T-helper 1 cell treated with Interleukin-12 subunit alpha and Interleukin-12 subunit beta and Interleukin-4 antibody, amounts not matched to agents 30 μg/mL and 1 μg/mL, for 36 hours (primary cell): ENCODE measurements at regions not wholly inside any gene's neighbourhood (a gene's known extent, or its start where the extent isn't known, plus 50 kb on each side); places are given as distances from the start of the nearest gene placed in this dataset.

Source experiments
- H3K27ac Mint-ChIP-seq: one replicate; pipeline ENCODE4 v1.8.0; 2021; ENCODE audit warnings: mild to moderate bottlenecking, mixed read lengths
- H3K27me3 Mint-ChIP-seq: one replicate; pipeline ENCODE4 v1.8.0; 2021; ENCODE audit warnings: low read depth, mixed read lengths
- H3K36me3 Mint-ChIP-seq: one replicate; pipeline ENCODE4 v1.8.0; 2021; ENCODE audit warnings: low read depth, mixed read lengths
- H3K4me1 Mint-ChIP-seq: one replicate; pipeline ENCODE4 v1.8.0; 2021; ENCODE audit warnings: low read depth, mixed read lengths
- H3K4me3 Mint-ChIP-seq: one replicate; pipeline ENCODE4 v1.8.0; 2021; ENCODE audit warnings: mild to moderate bottlenecking, moderate library complexity, mixed read lengths
- H3K9me3 Mint-ChIP-seq: one replicate; pipeline ENCODE4 v1.8.0; 2021; ENCODE audit warnings: mixed read lengths

GRCh38 chr10:10156917-10157600 lies 860.6 kb upstream of the CELF2 start:
- Mint-ChIP-seq H3K4me3 (no peak overlapping the region), H3K36me3 (no peaks in the 10 kb centered on the region), H3K9me3 (no peaks in the 10 kb centered on the region), H3K27ac (no peak overlapping the region), H3K27me3 (no peaks in the 10 kb centered on the region), H3K4me1 (no peaks in the 10 kb centered on the region)

- Mint-ChIP-seq H3K4me1 (no peaks in the 10 kb centered on the region), H3K9me3 (no peaks in the 10 kb centered on the region), H3K27ac (no peak overlapping the region), H3K4me3 (no peak overlapping the region), H3K36me3 (no peaks in the 10 kb centered on the region), H3K27me3 (no peaks in the 10 kb centered on the region)
Measured at GRCh38 chr10:10160821-10161312, 856.8 kb upstream of the CELF2 start.

DNA sequence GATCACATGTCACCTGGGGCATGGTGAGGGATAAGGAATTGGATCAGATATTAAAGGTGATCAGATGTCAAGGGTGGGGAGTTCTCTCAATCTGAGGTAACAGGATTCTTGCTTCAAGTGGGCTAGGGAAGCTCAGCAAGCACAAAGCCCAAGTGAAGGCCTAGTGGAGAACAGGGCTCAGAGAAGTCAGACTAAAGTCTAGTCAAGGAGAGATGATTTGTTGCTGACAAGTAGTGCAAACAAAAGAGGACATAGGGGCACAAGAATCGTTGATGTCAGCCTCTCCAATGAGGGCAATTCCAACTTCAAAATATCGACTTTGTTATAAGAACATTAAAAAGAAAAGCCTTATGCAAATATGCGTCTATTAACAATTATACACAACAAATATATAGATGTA lies 852.8 kb upstream of the CELF2 start:
- Mint-ChIP-seq H3K4me1 (no peaks in the 10 kb centered on the region), H3K27ac (no peak overlapping the region), H3K27me3 (no peaks in the 10 kb centered on the region), H3K4me3 (no peak overlapping the region), H3K36me3 (no peaks in the 10 kb centered on the region), H3K9me3 (no peaks in the 10 kb centered on the region)

DNA sequence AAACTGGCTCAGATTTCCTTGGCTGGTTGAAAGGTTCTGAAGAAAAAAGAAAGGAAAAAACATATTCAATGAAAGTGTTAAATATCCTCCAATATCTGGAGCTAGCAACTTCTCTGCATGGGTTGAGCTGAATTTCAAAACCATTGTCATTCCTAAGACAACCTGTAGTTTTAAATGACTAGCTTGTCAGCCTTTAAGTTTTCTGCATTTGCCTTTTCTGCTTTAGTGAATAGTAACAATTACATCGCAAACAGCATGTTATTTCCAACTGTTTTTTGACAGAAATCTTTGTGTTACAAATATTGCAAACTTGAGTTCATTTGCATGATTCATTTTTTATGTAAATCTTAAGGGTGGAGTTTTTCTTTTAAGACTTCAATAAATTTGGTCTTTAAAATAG lies 852.3 kb upstream of the CELF2 start:
- H3K27ac Mint-ChIP-seq, result no peak overlapping the region
- H3K4me3 Mint-ChIP-seq, result no peak overlapping the region
- H3K9me3 Mint-ChIP-seq, result no peaks in the 10 kb centered on the region
- H3K27me3 Mint-ChIP-seq, result no peaks in the 10 kb centered on the region
- no peaks in the 10 kb centered on the region for H3K36me3 Mint-ChIP-seq
- H3K4me1 Mint-ChIP-seq, result no peaks in the 10 kb centered on the region

- H3K27ac Mint-ChIP-seq, result no peak overlapping the region
- H3K36me3 Mint-ChIP-seq, result no peaks in the 10 kb centered on the region
- H3K4me1 Mint-ChIP-seq, result no peaks in the 10 kb centered on the region
- H3K27me3 Mint-ChIP-seq, result no peaks in the 10 kb centered on the region
- H3K4me3 Mint-ChIP-seq, result no peak overlapping the region
- no peaks in the 10 kb centered on the region for H3K9me3 Mint-ChIP-seq
Measured at GRCh38 chr10:10178476-10178875, 839.2 kb upstream of the CELF2 start.

GRCh38 chr10:10193848-10194247 lies 823.8 kb upstream of the CELF2 start:
- Mint-ChIP-seq H3K36me3 (no peaks in the 10 kb centered on the region), H3K9me3 (no peaks in the 10 kb centered on the region), H3K4me1 (no peaks in the 10 kb centered on the region), H3K27me3 (no peaks in the 10 kb centered on the region), H3K4me3 (no peak overlapping the region), H3K27ac (no peak overlapping the region)

DNA sequence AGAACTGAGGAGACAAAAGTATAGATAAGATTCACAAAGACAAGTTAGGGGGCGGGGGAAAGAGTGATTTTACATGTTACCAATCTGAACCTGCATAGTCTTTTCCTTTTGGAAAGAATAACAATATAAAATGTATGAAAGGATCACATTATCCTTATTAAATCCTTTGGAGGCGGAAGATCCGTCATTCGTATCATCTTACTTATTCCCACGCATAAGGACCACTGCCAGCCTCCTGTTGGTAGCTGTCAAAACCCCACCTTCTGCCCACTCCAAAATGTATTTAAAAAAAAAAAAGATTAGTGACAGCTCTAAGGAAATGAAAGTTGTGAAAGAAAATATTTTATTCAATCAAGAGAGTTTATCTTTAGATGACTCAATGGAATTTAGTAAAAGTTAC lies 821.0 kb upstream of the CELF2 start:
- Mint-ChIP-seq H3K27ac (no peak overlapping the region), H3K36me3 (no peaks in the 10 kb centered on the region), H3K9me3 (no peaks in the 10 kb centered on the region), H3K4me3 (no peak overlapping the region), H3K4me1 (no peaks in the 10 kb centered on the region), H3K27me3 (no peaks in the 10 kb centered on the region)

DNA sequence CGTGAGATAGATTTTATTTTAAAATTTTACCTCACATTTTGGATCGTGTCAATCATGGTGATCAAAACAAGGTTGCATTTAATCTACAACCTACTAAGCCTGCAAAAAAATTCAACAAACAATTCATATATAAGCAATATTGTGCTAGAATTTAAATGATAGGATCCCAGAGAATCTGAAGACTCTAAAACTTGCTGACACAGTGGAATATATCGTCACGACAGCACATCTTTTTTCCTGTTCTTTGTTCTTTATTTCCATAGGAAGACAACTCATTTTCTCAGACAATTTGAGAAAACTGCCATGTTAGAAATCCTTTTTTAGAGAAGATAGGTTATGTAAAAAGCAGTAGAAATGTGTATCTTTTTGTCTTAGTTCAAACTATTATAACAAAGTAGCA lies 820.2 kb upstream of the CELF2 start:
- H3K4me1 Mint-ChIP-seq, result no peaks in the 10 kb centered on the region
- H3K27ac Mint-ChIP-seq, result no peak overlapping the region
- no peaks in the 10 kb centered on the region for H3K36me3 Mint-ChIP-seq
- no peak overlapping the region for H3K4me3 Mint-ChIP-seq
- no peaks in the 10 kb centered on the region for H3K9me3 Mint-ChIP-seq
- H3K27me3 Mint-ChIP-seq, result no peaks in the 10 kb centered on the region

DNA sequence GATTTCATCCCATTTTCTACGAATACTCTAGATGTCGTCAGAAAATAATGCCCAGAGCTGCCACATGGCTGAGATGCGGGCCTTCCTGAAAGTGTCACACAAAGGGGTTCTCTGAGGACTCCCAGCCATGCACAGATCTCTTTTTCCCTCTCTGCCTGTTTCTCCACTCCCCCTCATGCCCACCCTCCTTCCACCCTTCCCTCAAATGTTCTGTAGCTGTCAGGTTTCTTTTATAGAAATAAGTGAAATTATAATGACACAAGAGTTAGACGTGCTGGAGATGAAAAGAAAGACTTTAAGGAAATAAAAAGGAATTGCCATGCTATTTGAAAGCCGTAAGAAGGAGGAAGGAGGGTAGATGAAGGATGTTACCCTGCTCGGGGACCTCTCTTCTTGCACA lies 819.3 kb upstream of the CELF2 start:
- H3K4me3 Mint-ChIP-seq, result no peak overlapping the region
- no peaks in the 10 kb centered on the region for H3K27me3 Mint-ChIP-seq
- no peaks in the 10 kb centered on the region for H3K36me3 Mint-ChIP-seq
- no peaks in the 10 kb centered on the region for H3K4me1 Mint-ChIP-seq
- H3K27ac Mint-ChIP-seq, result no peak overlapping the region
- peaks cover 4% of the 10 kb centered on the region for H3K9me3 Mint-ChIP-seq

DNA sequence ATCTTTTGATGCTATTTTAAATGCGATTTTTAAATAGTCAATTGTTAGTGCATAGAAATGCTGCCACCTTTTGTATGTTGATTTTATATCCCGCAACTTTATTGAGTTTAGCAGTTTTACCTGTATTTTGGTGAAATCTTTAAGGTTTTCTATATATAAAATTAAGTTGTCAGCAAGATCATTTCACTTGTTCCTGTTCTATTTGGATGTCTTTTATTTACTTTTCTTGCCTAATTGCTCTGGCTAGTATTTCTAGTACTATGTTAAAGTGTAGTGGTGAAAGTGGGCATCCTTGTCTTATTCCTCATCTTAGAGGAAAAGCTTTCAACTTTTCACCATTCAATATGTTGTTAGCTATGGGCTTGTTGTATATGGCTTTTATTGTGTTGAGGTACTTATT lies 813.3 kb upstream of the CELF2 start:
- Mint-ChIP-seq H3K27ac (no peak overlapping the region), H3K36me3 (no peaks in the 10 kb centered on the region), H3K4me1 (no peaks in the 10 kb centered on the region), H3K9me3 (peaks cover 14% of the 10 kb centered on the region), H3K4me3 (no peak overlapping the region), H3K27me3 (no peaks in the 10 kb centered on the region)

DNA sequence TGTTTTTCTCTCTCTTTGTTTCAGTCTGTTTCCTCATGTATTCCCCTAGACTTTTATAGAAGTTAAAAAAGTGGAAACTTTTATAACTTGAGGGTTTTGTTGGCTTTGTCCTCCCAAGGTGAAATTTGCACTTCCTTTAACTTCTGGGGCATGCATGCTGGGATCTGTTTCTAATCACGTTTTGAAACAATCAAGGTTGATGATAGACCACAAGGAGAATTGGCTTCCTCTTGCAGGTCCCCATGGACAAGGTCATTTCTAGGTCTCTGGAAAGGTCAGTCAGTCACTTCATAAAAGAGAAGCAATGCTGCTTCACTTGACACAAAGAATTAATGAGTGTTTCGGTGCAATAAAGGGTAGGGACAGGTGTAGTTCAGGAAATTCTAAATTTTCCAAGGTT lies 811.8 kb upstream of the CELF2 start:
- Mint-ChIP-seq H3K27me3 (no peaks in the 10 kb centered on the region), H3K9me3 (peaks cover 14% of the 10 kb centered on the region)

DNA sequence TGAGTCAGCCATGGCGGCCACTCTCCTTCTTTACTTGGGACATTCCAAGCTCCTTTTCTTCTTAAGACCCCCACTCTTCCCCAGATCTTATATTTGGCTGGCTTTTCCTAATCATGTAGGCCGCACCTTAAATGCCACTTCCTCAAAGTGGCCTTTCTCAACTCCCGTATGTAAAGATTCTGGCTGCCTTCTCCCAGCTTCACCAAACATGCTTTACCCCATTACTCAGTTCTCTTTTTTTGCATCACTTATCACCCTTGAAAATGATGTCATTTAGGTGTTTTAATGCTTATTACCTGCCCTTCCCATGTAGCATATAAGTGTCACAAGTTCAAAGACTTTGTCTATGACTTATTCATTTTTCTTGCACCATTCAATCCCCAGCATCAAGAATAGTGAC lies 810.1 kb upstream of the CELF2 start:
- no peaks in the 10 kb centered on the region for H3K4me1 Mint-ChIP-seq
- H3K36me3 Mint-ChIP-seq, result no peaks in the 10 kb centered on the region
- H3K4me3 Mint-ChIP-seq, result no peak overlapping the region
- H3K9me3 Mint-ChIP-seq, result peaks cover 14% of the 10 kb centered on the region
- H3K27me3 Mint-ChIP-seq, result no peaks in the 10 kb centered on the region
- no peak overlapping the region for H3K27ac Mint-ChIP-seq

More for the DNA sequence above, 811.8 kb upstream of the CELF2 start:
- Mint-ChIP-seq H3K4me1 (no peaks in the 10 kb centered on the region), H3K4me3 (no peak overlapping the region), H3K27ac (no peak overlapping the region), H3K36me3 (no peaks in the 10 kb centered on the region)

GRCh38 chr10:10208196-10208595 lies 809.5 kb upstream of the CELF2 start:
- Mint-ChIP-seq H3K27ac (no peak overlapping the region), H3K27me3 (no peaks in the 10 kb centered on the region), H3K9me3 (peaks cover 10% of the 10 kb centered on the region), H3K4me3 (no peak overlapping the region), H3K36me3 (no peaks in the 10 kb centered on the region), H3K4me1 (no peaks in the 10 kb centered on the region)

DNA sequence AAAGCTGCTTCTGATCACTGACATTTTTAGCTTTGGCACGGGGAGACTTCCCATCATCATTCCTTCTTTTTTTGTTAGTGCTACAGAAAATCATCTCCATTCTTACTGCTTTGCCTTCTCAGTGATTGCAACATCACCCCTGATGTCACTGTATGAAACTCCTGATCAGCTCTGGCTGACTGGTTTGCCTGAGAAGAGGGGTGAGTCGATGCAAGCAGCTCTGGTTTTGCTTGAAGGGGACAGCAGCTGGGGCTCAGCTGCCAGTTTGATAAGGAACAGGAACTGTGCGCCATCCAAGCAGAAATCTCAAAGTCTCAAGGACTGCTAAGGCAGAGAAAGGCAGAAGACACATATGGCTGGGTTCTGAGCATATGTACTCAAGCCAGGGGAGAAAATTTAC lies 808.5 kb upstream of the CELF2 start:
- no peaks in the 10 kb centered on the region for H3K36me3 Mint-ChIP-seq
- H3K4me1 Mint-ChIP-seq, result no peaks in the 10 kb centered on the region

GRCh38 chr10:10211409-10211808 lies 806.3 kb upstream of the CELF2 start:
- H3K4me1 Mint-ChIP-seq, result no peaks in the 10 kb centered on the region
- peaks cover 4% of the 10 kb centered on the region for H3K9me3 Mint-ChIP-seq

More for the DNA sequence above, 808.5 kb upstream of the CELF2 start:
- Mint-ChIP-seq H3K27me3 (no peaks in the 10 kb centered on the region), H3K9me3 (peaks cover 7% of the 10 kb centered on the region), H3K27ac (no peak overlapping the region), H3K4me3 (no peak overlapping the region)

DNA sequence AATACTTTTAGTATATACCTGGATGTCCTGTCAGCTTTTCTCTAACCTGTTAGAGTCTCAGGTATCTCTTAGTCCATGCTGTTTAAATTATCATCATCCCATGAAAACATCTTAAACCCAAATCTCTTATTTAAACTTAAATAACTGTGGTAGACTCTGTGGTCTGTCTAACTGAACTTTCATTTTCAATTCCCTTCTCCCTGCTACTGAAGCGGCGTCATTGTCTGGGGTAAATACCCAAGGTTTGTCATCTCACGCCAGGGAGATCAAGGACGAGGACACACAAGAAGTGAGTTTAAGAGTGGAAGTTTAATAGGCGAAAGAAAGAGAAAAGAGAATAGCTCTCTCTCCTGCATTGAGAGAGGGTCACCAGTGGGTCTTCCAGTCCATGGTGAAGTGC lies 804.4 kb upstream of the CELF2 start:
- no peaks in the 10 kb centered on the region for H3K27me3 Mint-ChIP-seq
- no peak overlapping the region for H3K27ac Mint-ChIP-seq
- no peaks in the 10 kb centered on the region for H3K36me3 Mint-ChIP-seq
- no peaks in the 10 kb centered on the region for H3K9me3 Mint-ChIP-seq
- no peak overlapping the region for H3K4me3 Mint-ChIP-seq
- no peaks in the 10 kb centered on the region for H3K4me1 Mint-ChIP-seq

More at GRCh38 chr10:10211409-10211808, 806.3 kb upstream of the CELF2 start:
- Mint-ChIP-seq H3K27ac (no peak overlapping the region), H3K36me3 (no peaks in the 10 kb centered on the region), H3K4me3 (no peak overlapping the region), H3K27me3 (no peaks in the 10 kb centered on the region)
